ENCODE measurements at regions not wholly inside any gene's neighbourhood (a gene's known extent, or its start where the extent isn't known, plus 50 kb on each side); places are given as distances from the start of the nearest gene placed in this dataset.

- no peak for TF ChIP-seq CTCF (IDR thresholded peaks at IDR 0.05; ENCODE audit: control insufficient read depth, insufficient read depth, low read depth, low read length, missing control alignments)
Observed at GRCh38 chr2:106032676-106033075, 161.4 kb downstream of the UXS1 start.

DNA sequence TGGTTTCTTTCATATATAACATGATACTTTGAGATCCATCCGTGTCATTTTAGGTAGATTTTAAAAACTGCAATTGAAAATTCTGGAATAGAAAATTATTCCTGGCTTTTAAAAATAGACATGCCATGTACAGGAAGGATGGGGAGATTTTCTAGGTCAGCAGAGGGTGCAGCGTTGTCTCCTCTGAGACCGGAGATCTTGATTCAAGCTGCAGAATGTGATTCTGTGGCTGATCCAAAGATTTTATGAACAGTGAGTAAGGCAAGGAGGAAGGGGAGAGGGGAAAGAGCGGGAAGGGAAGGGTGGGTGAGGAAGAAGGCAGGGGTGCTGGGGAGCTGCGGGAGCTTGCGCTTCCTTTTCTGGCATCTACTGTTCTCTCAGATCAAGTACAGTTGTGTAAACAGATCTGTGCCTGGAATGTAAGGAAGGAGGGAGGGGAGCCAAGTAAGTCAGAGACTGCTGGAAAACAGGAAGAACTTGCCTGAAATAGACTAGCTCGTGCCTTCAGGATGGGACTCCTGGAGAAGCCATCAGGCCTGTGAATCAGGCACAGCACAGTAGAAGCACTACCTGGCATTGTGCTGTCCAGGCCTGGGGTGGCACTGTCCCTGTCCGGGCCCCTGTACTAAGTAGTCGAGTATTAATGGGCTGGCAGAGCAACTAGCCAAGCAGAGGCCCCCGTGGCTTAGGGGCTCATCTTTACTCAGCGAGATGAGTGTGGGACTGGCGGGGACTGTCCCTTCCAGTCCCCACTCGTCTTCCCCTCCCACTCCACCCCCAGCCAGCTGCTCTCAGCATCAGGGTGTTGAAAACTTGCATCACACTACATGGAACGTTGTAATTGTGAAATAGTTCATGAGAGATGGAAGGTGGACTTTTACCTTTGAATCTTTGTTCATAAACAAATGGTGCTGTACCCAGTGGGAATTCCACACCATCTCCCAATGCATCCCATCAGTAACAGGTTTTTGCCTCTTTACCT is 163.5 kb downstream of the UXS1 start:
- DNase-seq (ENCODE audit: low read depth) = peak; percentile 81
- no peak for TF ChIP-seq CTCF (IDR thresholded peaks at IDR 0.05; ENCODE audit: control insufficient read depth, insufficient read depth, low read depth, low read length, missing control alignments)
- no peak overlapping the region for H3K4me3 ChIP-seq (ENCODE audit: control insufficient read depth, low read depth, low read length)

More at GRCh38 chr2:106032676-106033075, 161.4 kb downstream of the UXS1 start:
- no peak overlapping the region for H3K4me3 ChIP-seq (ENCODE audit: control insufficient read depth, low read depth, low read length)
- no peak for DNase-seq (ENCODE audit: low read depth)

- H3K4me3 ChIP-seq (ENCODE audit: control insufficient read depth, low read depth, low read length) = no peak overlapping the region
- no peak for TF ChIP-seq CTCF (IDR thresholded peaks at IDR 0.05; ENCODE audit: control insufficient read depth, insufficient read depth, low read depth, low read length, missing control alignments)
- DNase-seq (ENCODE audit: low read depth) = no peak
Observed at GRCh38 chr2:106028192-106028591, 165.9 kb downstream of the UXS1 start.

GRCh38 chr2:106026271-106027190 is 167.6 kb downstream of the UXS1 start:
- DNase-seq (ENCODE audit: low read depth) = no peak
- H3K4me3 ChIP-seq (ENCODE audit: control insufficient read depth, low read depth, low read length) = no peak overlapping the region
- no peak for TF ChIP-seq CTCF (IDR thresholded peaks at IDR 0.05; ENCODE audit: control insufficient read depth, insufficient read depth, low read depth, low read length, missing control alignments)

DNA sequence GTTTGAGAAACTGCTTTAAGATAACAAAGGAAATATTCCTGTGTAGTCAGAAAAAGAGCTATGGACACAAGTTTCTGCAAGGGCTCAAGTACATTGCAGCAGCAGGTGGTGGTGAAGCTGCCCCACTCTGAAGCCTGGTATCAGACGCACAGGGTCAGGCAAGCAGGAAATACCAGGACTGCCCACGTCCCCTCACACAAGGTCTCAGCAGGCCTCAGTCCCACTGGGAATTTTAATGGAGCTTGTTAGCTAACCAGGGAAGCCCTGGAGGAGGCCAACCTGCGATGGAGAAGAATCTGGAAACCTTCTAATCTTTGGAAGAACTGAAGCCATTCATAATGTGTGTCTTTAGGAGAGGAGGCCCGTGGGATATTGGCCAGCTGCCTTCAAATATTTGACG is 168.3 kb downstream of the UXS1 start:
- no peak for DNase-seq (ENCODE audit: low read depth)
- H3K4me3 ChIP-seq (ENCODE audit: control insufficient read depth, low read depth, low read length) = no peak overlapping the region
- no peak for TF ChIP-seq CTCF (IDR thresholded peaks at IDR 0.05; ENCODE audit: control insufficient read depth, insufficient read depth, low read depth, low read length, missing control alignments)

DNA sequence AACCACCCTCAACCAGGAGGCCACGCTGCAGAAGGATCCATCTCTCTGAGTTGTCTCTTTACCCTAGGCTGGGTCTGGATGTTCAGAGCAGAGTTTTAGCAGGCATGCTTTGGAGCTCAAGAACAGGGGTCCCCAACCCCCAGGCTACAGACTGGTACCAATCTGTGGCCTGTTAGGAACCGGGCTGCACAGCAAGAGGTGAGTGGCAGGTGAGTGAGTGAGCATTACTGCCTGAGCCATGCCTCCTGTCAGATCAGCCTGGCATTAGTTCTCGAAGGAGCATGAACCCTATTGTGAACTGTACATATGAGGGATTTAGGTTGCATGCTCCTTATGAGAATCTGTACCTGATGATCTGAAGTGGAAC is 172.5 kb downstream of the UXS1 start:
- no peak for TF ChIP-seq CTCF (IDR thresholded peaks at IDR 0.05; ENCODE audit: control insufficient read depth, insufficient read depth, low read depth, low read length, missing control alignments)
- H3K4me3 ChIP-seq (ENCODE audit: control insufficient read depth, low read depth, low read length) = no peak overlapping the region
- DNase-seq (ENCODE audit: low read depth) = no peak
